ENCODE measurements at regions not wholly inside any gene's neighbourhood (a gene's known extent, or its start where the extent isn't known, plus 50 kb on each side); places are given as distances from the start of the nearest gene placed in this dataset.

DNA sequence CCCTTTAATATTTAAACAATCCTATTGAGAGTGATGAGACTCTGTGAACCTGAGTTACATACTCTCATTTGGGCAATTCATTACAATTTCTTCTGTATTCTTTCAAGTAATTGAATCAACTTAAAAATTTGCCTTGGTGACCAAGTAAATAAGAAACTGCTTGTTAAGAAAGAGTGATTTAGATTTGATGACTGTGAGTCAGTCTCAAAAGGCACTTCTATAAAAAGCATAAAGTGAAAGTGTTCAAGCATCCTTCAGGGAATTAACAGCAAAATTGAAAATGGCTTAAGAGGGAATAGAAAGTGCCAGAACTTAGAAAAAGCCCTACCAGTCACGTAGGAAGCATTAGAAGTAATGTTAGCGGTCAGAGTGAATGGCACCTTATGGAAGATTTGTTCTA, 654.7 kb downstream of the EPM2A start:
- TF ChIP-seq CTCF (IDR thresholded peaks at IDR 0.05; ENCODE audit: low read depth, low read length, poor library complexity, severe bottlenecking) (no peak), EZH2phosphoT487 (IDR thresholded peaks at IDR 0.05; ENCODE audit: borderline replicate concordance, low read length) (no peak)
